SK-N-SH treated with all-trans-retinoic acid at 6 μM for 48 hours (cell line): ENCODE measurements at regions not wholly inside any gene's neighbourhood (a gene's known extent, or its start where the extent isn't known, plus 50 kb on each side); places are given as distances from the start of the nearest gene placed in this dataset.

Source experiments
- ATAC-seq: fragments of 200-7000 bp; cut with Tn5 transposase; 3 replicates; pipeline ENCODE4 v1.9.1; 2020; ENCODE audit warnings: mild to moderate bottlenecking, moderate library complexity
- ARNTL ChIP-seq: fragments of 450-650 bp; formaldehyde crosslinking; IDR thresholded peaks from 2 replicates; pipeline ENCODE4 v1.5.0; 2020; ENCODE audit warnings: low read depth, mild to moderate bottlenecking, moderate library complexity, borderline replicate concordance
- BACH2 ChIP-seq: fragments of 250-450 bp; sonication (Bioruptor Pico); IDR thresholded peaks from 2 replicates; pipeline ENCODE4 v1.9.0; 2021; ENCODE audit warnings: mild to moderate bottlenecking, borderline replicate concordance
- CSDC2 ChIP-seq: fragments of 250-450 bp; sonication (Bioruptor Pico); IDR thresholded peaks from 2 replicates; pipeline ENCODE4 v1.5.0; 2020; ENCODE audit warnings: mild to moderate bottlenecking, moderate library complexity
- CSRNP3 ChIP-seq: fragments of 250-450 bp; sonication (Bioruptor Pico); IDR thresholded peaks from 2 replicates; pipeline ENCODE4 v1.5.1; 2021; ENCODE audit warnings: mild to moderate bottlenecking, moderate library complexity
- ESRRG ChIP-seq: fragments of 250-450 bp; sonication (Bioruptor Pico); IDR thresholded peaks from 2 replicates; pipeline ENCODE4 v1.6.1; 2021; ENCODE audit warnings: mild to moderate bottlenecking
- GLIS3 ChIP-seq: fragments of 250-450 bp; sonication (Bioruptor Pico); IDR thresholded peaks from 2 replicates; pipeline ENCODE4 v1.5.0; 2020; ENCODE audit warnings: mild to moderate bottlenecking, moderate library complexity
- ISL1 ChIP-seq: fragments of 250-450 bp; sonication (Bioruptor Pico); IDR thresholded peaks from 2 replicates; pipeline ENCODE4 v2.1.2; 2022; ENCODE audit warnings: mild to moderate bottlenecking, moderate library complexity
- OSR1 ChIP-seq: fragments of 250-450 bp; sonication (Bioruptor Pico); IDR thresholded peaks from 2 replicates; pipeline ENCODE4 v1.8.0; 2022; ENCODE audit warnings: moderate library complexity, mild to moderate bottlenecking, inconsistent platforms
- PPARA ChIP-seq: fragments of 250-450 bp; sonication (Bioruptor Pico); IDR thresholded peaks from 2 replicates; pipeline ENCODE4 v1.5.0; 2020; ENCODE audit warnings: mild to moderate bottlenecking, borderline replicate concordance
- RARB ChIP-seq: fragments of 250-450 bp; sonication (Bioruptor Pico); IDR thresholded peaks from 2 replicates; pipeline ENCODE4 v1.8.0; 2021; ENCODE audit warnings: mild to moderate bottlenecking, moderate library complexity
- TCF4 ChIP-seq: fragments of 250-450 bp; sonication (Bioruptor Pico); IDR thresholded peaks from 2 replicates; pipeline ENCODE4 v1.8.0; 2021; ENCODE audit warnings: mild to moderate bottlenecking, moderate library complexity, borderline replicate concordance
- TOX ChIP-seq: fragments of 250-450 bp; sonication (Bioruptor Pico); IDR thresholded peaks from 2 replicates; pipeline ENCODE4 v1.8.0; 2021; ENCODE audit warnings: mild to moderate bottlenecking, moderate library complexity, borderline replicate concordance
- TSHZ2 ChIP-seq: fragments of 250-450 bp; sonication (Bioruptor Pico); IDR thresholded peaks from 2 replicates; pipeline ENCODE4 v1.5.0; 2020; ENCODE audit warnings: mild to moderate bottlenecking, moderate library complexity
- ZC3H10 ChIP-seq: fragments of 250-450 bp; sonication (Bioruptor Pico); IDR thresholded peaks from 2 replicates; pipeline ENCODE4 v1.5.1; 2021; ENCODE audit warnings: mild to moderate bottlenecking, moderate library complexity
- ZFP3 ChIP-seq: fragments of 250-450 bp; sonication (Bioruptor Pico); IDR thresholded peaks from 2 replicates; pipeline ENCODE4 v1.5.0; 2020; ENCODE audit warnings: mild to moderate bottlenecking, moderate library complexity
- ZFP30 ChIP-seq: fragments of 450-650 bp; formaldehyde crosslinking; IDR thresholded peaks from 2 replicates; pipeline ENCODE4 v1.5.0; 2022; ENCODE audit warnings: mild to moderate bottlenecking, moderate library complexity
- ZNF565 ChIP-seq: fragments of 450-650 bp; formaldehyde crosslinking; conservative IDR thresholded peaks from 2 replicates; pipeline ENCODE4 v1.5.0; 2020; ENCODE audit warnings: low read depth, mild to moderate bottlenecking, moderate library complexity
- ZNF70 ChIP-seq: fragments of 450-650 bp; formaldehyde crosslinking; IDR thresholded peaks from 2 replicates; pipeline ENCODE4 v1.5.0; 2020; ENCODE audit warnings: mild to moderate bottlenecking, moderate library complexity
- TF ChIP-seq, protein P1 (sequence below): fragments of 250-450 bp; sonication (Bioruptor Pico); IDR thresholded peaks from 2 replicates; pipeline ENCODE4 v1.8.0; 2021; ENCODE audit warnings: low read depth, mild to moderate bottlenecking, moderate library complexity, borderline replicate concordance

DNA sequence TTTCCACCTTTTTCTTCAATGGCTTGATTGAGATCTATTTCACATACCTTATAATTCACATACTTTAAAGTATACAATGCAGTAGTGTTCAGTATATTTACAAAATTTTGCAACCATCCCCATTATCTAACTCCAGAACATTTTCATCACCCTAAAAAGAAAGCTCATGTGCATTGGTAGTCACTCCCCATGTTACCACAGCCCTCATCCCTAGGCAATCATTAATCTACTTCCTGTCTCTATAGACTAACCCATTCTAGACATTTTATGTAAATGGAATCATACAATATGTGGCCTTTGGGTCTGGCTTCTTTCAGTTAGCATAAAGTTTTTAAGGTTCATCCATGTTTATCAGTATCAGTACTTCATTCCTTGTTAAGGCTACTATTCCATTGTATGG lies 214.2 kb downstream of the WDR11 start:
- no peak for TF ChIP-seq ZFP3 (CRISPR knock-in tag)
- TF ChIP-seq ARNTL: no peak
- TF ChIP-seq, protein P1, sequence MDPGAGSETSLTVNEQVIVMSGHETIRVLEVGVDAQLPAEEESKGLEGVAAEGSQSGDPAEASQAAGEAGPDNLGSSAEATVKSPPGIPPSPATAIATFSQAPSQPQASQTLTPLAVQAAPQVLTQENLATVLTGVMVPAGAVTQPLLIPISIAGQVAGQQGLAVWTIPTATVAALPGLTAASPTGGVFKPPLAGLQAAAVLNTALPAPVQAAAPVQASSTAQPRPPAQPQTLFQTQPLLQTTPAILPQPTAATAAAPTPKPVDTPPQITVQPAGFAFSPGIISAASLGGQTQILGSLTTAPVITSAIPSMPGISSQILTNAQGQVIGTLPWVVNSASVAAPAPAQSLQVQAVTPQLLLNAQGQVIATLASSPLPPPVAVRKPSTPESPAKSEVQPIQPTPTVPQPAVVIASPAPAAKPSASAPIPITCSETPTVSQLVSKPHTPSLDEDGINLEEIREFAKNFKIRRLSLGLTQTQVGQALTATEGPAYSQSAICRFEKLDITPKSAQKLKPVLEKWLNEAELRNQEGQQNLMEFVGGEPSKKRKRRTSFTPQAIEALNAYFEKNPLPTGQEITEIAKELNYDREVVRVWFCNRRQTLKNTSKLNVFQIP: no peak
- TF ChIP-seq GLIS3 (CRISPR knock-in tag): no peak
- no peak for TF ChIP-seq ZNF70 (CRISPR knock-in tag)
- no peak for TF ChIP-seq ISL1 (CRISPR knock-in tag)
- TF ChIP-seq RARB (CRISPR knock-in tag): no peak
- TF ChIP-seq ZFP30 (CRISPR knock-in tag): no peak
- no peak for TF ChIP-seq ZC3H10 (CRISPR knock-in tag)
- TF ChIP-seq, all 23 proteins: peak for 0
- no peak for ATAC-seq

- TF ChIP-seq TOX (CRISPR knock-in tag) (no peak), PPARA (CRISPR knock-in tag) (no peak), ZC3H10 (CRISPR knock-in tag) (no peak), RARB (CRISPR knock-in tag) (no peak), ESRRG (CRISPR knock-in tag) (no peak), BACH2 (CRISPR knock-in tag) (no peak), TCF4 (CRISPR knock-in tag) (no peak), OSR1 (no peak), ARNTL (no peak), CSDC2 (no peak), ZNF565 (CRISPR knock-in tag) (no peak)
- no peak for ATAC-seq
These were observed 218.1 kb downstream of the WDR11 start for GRCh38 chr10:121069061-121069850.

DNA sequence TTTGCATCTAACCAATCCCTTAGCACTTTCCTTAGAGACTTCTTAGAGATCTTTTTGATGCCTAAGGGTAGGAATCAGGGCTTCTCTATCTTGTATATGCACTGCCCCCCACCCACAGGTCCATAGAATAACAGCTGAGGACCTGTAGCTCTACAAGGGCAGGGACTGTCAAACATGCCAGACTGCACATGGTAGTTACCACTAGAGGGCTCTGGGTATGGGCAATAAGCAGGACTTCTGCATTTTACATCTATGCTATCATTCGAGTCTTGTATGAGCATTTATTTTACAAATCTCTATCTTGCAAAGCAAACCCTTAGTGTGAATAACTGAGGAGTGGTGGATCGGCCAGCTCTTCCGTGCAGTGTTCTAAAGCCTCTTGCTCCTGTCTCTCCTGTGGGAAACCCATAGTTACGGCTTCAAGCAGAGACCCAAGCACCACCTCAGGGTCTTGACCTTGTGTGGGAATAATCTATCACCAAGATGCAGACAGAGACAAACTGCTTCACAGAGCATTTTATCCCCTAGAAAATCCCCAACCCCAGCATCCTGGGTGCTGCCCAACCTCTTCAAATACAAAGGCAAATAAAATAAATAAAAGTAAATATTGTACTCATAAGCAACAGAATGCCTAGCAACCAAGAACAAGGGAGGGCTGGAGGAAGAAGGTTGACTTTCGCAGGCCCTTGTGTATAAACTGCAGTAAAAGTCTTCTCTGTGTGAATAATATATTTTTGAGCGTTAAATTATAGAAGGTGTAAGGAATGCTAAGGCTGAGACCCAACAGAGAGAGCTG lies 219.3 kb downstream of the WDR11 start:
- no peak for TF ChIP-seq PPARA (CRISPR knock-in tag)
- TF ChIP-seq CSDC2: no peak
- no peak for TF ChIP-seq ZC3H10 (CRISPR knock-in tag)
- no peak for TF ChIP-seq ARNTL
- no peak for TF ChIP-seq ISL1 (CRISPR knock-in tag)
- no peak for TF ChIP-seq TSHZ2 (CRISPR knock-in tag)
- TF ChIP-seq ZNF70 (CRISPR knock-in tag): no peak
- TF ChIP-seq OSR1: no peak
- TF ChIP-seq CSRNP3 (CRISPR knock-in tag): no peak
- TF ChIP-seq, protein P1: no peak
- TF ChIP-seq ESRRG (CRISPR knock-in tag): no peak
- TF ChIP-seq BACH2 (CRISPR knock-in tag): no peak
- no peak for ATAC-seq

DNA sequence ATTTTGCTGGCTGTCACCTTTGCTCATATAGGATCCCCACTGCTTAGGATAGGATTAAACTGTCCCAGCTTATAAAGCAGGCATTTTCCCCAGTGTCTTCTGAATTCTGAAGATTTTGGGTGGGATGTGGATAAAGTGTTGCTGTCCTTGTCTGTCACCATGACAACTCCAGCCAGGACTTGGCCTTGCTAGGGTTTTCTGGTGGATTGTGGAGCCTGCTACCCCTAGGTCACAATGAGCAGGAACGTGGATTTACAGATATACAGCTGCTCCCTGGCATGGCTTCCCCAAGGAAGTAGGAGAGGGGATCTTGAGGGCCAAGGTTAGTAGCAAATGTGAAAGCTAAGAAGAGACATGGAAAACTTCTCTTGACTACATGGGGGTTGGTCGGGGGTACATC lies 220.7 kb downstream of the WDR11 start:
- TF ChIP-seq ZNF565 (CRISPR knock-in tag): no peak
- TF ChIP-seq CSDC2: no peak
- ATAC-seq: no peak
